GM12873 (cell line): ENCODE measurements at regions not wholly inside any gene's neighbourhood (a gene's known extent, or its start where the extent isn't known, plus 50 kb on each side); places are given as distances from the start of the nearest gene placed in this dataset.

Experiments used
- CTCF ChIP-seq: IDR thresholded peaks from 2 replicates; pipeline ENCODE4 v1.5.1; 2012; ENCODE audit warnings: low read depth, mild to moderate bottlenecking, moderate library complexity, low read length, control low read depth; ENCODE audit not compliant: insufficient read depth; ENCODE audit errors: missing control alignments

- no peak for TF ChIP-seq CTCF
Observed at GRCh38 chr2:18399601-18400000, 160.9 kb downstream of the RDH14 start.

GRCh38 chr2:18398833-18399232 is 161.6 kb downstream of the RDH14 start:
- no peak for TF ChIP-seq CTCF

GRCh38 chr2:18396329-18397010 is 164.0 kb downstream of the RDH14 start:
- TF ChIP-seq CTCF: no peak

GRCh38 chr2:18395555-18395954 is 164.9 kb downstream of the RDH14 start:
- TF ChIP-seq CTCF: no peak

GRCh38 chr2:18387441-18388206 is 172.8 kb downstream of the RDH14 start:
- peak; percentile 99 for TF ChIP-seq CTCF

- TF ChIP-seq CTCF: no peak
Observed at GRCh38 chr2:18384242-18384641, 176.2 kb downstream of the RDH14 start.

GRCh38 chr2:18381386-18381785 is 179.1 kb downstream of the RDH14 start:
- TF ChIP-seq CTCF: no peak
